Activated T-helper 1 cell treated with Interleukin-2 at 50 U/mL for 16 hours (primary cell): ENCODE measurements at regions not wholly inside any gene's neighbourhood (a gene's known extent, or its start where the extent isn't known, plus 50 kb on each side); places are given as distances from the start of the nearest gene placed in this dataset.
"Not testable (repeated sequence)": the region's sequence is repeated elsewhere in the genome, so short reads cannot be mapped to it uniquely, and the experiment has no call there.

Experiments used
- DNase-seq: peaks from one replicate; pipeline ENCODE4 v3.0.0-alpha.2; 2020; ENCODE audit warnings: low read depth

GRCh38 chr3:102686792-102687191, 252.0 kb downstream of the ZPLD1 start:
- no peak for DNase-seq

GRCh38 chr3:102687851-102688555, 253.2 kb downstream of the ZPLD1 start:
- DNase-seq = no peak

DNA sequence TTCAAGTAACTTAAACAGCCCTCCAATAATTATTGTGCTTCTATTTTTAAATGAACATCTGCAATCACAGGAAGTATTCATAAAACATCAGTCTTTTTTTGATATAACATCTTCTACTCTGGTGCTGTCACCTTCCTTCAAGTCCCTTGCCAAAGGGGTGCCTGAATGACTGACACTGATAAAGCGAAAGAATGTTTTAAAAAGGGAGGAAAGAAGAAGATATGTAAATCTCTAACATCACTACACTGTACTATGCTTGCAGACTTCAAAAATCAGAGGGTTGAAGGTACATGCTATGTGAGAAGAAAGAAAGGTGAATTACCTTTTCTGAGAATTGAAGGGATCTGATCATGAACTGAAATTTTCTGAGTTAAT, 253.7 kb downstream of the ZPLD1 start:
- DNase-seq = no peak

DNA sequence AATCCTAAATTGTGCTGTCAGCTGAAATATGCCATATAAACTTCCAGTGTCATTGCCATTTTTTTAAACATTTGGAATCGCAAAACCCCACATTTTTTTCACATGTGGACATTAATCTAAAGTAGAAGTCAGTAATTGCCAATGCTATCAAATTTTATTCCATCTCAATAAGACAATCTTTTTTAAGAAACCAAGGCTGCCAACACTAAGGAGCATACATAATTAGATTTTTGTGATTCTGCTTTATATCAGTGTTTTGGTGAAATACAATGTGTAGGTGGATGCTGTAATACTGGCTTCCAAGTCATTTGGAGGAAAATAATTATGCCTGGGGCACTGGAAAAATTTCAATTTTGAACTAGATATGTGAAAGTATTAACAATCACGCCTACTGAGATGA, 256.7 kb downstream of the ZPLD1 start:
- DNase-seq = no peak

DNA sequence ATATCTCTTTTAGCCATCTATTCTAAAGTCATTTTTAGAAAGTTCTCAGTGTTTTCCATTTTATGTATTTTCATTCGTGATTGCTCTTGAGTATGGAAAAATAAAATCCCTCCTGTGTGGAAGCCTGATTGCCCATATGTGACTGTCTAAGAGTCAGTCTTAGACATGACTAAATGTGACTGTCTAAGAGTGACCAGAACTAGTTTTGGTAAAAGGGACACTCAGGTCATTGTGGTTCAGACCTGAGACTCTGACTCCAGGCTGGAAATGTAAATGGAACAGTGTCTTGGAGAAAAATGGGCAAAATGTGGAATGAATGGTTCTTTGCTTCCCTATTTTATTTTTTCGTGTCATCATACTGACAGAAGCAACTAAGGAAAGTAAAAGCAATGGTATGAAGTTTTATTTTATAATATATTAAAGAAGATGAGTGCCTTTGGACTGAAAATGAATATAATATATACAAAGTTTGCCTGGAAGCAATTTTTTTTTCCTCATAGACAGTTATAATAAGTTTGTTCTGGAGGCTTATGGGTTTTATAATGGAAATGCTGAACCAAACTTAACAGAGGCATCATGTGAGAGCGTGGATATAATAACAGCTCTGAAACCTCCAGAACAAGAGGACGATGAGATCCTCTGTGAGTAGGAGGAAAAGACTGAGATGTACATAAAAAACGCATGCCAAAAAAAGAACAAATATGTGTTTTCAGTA, 264.4 kb downstream of the ZPLD1 start:
- no peak for DNase-seq

GRCh38 chr3:102699819-102700140, 265.0 kb downstream of the ZPLD1 start:
- no peak for DNase-seq

GRCh38 chr3:102712896-102713295, 278.1 kb downstream of the ZPLD1 start:
- no peak for DNase-seq

- DNase-seq = no peak
Measured at GRCh38 chr3:102714567-102714966, 279.8 kb downstream of the ZPLD1 start.

GRCh38 chr3:102715030-102715697, 280.3 kb downstream of the ZPLD1 start:
- no peak for DNase-seq

DNA sequence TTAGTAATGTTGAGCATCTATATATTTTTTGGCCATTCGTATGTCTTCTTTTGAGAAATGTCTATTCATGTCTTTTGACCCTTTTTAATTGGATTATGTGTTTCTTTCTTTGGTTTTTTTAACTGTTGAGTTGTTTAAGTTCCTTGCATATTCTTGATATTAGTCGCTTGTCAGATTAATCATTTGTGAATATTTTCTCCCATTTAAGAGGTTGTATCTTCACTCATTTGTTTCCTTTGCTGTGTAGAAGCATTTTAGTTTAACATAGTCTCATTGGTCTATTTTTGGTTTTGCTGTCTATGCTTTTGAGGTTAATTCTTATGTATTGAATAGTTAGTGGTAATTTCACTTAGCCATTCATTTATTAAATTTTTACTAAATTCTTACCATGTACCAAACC, 283.8 kb downstream of the ZPLD1 start:
- DNase-seq = no peak

DNA sequence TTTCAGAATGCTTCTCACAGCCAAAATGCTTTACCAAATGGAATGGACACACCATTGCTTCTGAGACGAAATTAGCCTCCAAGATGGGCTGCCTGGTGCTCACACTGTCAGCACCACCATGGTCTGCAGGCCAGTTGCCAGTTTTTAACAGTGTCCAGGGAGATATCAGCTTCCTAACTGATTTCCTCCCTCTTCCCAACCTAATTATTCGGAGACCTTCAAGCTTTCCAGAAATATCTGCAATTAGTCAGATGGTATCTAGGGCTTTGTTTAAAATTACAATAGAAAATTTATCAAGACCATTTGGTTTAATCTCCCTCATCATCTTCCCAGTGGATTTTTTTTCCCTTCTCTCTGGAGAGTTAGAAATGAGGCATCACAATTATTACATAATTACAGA, 287.5 kb downstream of the ZPLD1 start:
- no peak for DNase-seq

DNA sequence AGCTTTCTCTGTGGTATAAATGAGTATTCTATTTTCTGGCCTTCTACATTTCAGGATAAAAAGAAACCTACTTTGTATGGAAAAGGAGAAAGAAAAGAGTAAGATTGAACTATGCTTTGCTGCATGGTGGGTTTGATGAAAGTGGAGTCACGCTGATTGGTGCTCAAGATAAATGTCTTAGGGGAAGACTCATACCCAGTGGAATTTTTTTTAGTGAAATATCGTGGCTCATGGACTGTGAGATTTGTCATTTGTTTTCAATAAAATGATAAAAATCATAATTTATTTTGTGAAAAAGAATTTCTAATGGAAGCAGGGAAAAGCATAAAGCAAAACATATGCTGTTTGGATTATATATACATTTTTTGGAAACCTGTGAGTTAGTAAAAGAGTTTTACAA, 292.5 kb downstream of the ZPLD1 start:
- DNase-seq = no peak

DNA sequence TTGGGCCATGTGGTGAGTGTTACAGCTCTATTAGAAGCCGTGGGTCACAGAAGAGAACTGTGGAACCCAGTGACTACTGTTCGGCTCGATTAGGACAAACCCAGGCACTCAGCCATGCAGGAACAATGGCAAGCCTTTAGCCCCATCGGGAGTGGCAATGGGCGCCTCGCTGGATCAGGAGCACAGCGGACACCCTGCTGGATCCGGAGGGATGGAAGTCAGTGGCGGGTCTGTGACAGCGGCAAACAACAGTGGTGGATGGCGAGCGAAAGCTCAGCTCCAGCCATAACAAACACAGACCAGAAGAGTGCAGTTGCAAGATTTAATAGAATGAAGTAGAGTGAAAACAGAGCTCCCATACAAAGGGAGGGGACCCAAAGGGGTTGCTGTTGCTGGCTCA, 297.8 kb downstream of the ZPLD1 start:
- DNase-seq = not testable (repeated sequence)

DNA sequence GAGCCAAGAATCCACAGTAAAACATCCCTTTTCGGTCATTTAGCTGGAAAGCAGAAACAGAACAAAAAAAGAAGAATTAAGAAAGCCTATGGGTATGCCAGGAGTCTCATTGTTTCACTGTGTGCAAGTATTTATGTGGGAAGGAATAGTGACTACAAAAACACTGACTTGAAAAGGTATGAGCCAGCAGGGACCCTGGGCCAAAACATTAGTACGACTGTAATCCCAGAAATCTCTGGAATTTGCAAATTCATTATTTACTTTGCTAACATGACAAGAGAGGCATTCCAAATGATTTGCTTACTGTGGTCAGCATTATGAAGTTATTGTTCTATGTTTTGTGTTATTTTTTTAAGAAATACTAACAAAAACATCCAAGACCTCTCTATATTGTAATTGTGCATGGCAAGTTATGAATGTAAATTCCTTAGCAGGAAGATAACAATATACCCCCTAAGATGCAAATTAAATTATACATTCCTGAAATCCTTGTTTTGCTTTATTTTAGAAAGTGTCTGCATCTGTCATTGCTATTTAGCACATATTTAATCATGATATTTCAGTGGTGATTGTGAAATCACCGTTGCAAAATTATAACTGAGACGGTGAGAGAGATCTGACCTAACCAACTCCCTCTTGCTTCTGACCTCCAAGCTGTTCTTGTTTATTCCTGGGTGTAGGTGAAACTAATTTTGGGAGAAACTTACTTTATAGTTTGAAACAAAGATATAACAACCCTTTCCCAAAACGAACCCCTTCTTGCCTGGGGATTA, 299.2 kb downstream of the ZPLD1 start:
- no peak for DNase-seq

- DNase-seq = no peak
Measured at GRCh38 chr3:102735311-102735710, 300.5 kb downstream of the ZPLD1 start.

DNA sequence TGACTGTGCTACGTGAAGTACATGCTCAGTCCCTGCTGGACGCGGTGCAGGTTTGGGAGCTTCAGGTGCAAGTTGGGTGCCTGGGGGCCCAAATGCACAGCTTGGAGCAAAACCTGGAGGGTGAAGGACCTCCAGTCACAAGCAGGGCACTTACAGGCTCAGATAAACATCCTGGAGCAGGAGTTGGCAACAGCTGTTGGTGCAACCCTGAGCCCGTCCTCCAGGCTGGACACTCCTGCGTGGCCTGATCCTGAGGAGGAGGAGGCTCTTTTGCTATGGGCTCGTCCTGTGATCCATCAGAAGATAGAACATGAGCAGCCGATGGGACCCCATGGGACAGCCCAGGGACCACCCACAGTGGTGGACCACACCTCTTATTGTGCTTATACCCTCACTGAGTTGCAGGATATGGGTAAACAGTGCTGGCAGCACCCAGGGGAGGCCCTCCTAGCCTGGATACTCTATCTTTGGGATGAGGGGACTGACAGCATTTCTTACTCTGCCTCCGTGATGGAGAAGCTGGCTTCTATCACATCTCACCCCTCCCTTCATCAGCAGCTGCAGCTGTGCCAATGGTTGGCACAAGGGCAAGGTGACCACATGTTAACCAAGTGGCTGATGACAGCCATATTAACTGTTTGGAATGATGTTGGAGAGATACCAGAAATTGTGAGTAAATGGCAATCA, 301.6 kb downstream of the ZPLD1 start:
- no peak for DNase-seq

- DNase-seq = no peak
Measured at GRCh38 chr3:102736975-102737304, 302.1 kb downstream of the ZPLD1 start.

DNA sequence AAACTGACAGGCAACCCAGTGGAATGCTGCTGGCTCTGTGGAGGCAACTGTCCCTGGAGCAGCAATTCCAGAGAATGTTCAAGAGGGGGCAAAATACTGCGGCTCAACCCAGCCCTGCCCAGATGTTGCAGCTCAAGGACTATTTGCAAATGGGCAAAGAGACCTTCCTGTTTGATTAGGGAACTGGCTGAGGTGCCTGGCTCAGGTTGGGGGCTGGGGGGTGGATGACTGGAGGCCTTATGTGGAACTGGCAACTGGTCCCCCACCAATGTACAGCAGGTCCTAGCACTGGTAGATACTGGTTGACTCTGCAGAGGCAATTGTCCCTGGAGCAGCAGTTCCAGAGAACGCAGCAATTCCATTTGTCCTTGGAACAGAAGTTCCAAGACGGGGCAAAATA, 302.5 kb downstream of the ZPLD1 start:
- no peak for DNase-seq

DNA sequence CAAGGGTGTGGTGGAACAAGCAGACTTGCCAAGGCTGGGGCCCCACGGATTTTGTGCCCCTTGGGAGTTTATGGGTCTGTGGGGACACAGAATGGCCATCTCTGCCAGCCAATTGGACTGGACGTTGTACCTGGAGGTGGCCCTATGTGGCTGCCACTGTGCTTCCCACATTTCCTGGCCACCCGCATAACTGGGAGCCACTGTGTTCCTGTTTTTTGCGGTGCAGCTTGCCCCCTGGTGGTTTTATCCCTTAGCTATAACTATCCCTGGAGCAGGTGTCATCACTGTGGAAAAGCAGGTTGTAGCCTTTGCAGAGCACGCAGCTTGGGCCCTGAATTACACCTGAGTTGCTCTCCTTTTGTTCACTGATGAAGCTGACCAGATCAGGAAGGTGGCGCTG, 306.3 kb downstream of the ZPLD1 start:
- no peak for DNase-seq

- no peak for DNase-seq
Measured at GRCh38 chr3:102741694-102742093, 306.9 kb downstream of the ZPLD1 start.

GRCh38 chr3:102745881-102746280, 311.1 kb downstream of the ZPLD1 start:
- no peak for DNase-seq

DNA sequence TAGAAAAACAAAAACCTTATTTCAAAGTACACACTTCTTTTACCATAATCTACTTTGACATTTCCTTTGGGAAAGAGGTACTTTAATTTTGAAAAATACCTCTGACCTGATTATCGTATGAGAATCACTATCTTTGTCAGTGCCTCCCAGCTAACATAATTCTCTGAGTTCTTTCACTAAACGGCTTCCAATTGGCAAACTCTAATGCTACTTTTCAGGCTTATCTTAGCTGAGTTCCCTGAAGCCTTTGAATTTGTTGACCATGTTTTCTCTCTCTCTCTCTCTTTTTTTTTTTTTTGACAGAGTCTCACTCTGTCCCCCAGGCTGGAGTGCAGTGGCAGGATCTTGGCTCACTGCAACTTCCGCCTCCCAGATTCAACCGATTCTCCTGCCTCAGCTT, 312.8 kb downstream of the ZPLD1 start:
- no peak for DNase-seq
